ENCODE measurements at regions not wholly inside any gene's neighbourhood (a gene's known extent, or its start where the extent isn't known, plus 50 kb on each side); places are given as distances from the start of the nearest gene placed in this dataset.
"Not testable (repeated sequence)": the region's sequence is repeated elsewhere in the genome, so short reads cannot be mapped to it uniquely, and the experiment has no call there.

GRCh38 chr12:25793196-25793595 lies 165.3 kb upstream of the RASSF8 start:
- DNase-seq (ENCODE audit: low read depth in 2 of 2), result no peak

GRCh38 chr12:25794571-25794970 lies 163.9 kb upstream of the RASSF8 start:
- DNase-seq (ENCODE audit: low read depth in 2 of 2), result no peak

- no peak for DNase-seq (ENCODE audit: low read depth in 2 of 2)
Observed at GRCh38 chr12:25796523-25797000, 161.9 kb upstream of the RASSF8 start.

GRCh38 chr12:25797386-25797785 lies 161.1 kb upstream of the RASSF8 start:
- DNase-seq (ENCODE audit: low read depth in 2 of 2), result no peak

- DNase-seq (ENCODE audit: low read depth in 2 of 2), result no peak
Observed at GRCh38 chr12:25797949-25798348, 160.5 kb upstream of the RASSF8 start.

GRCh38 chr12:25800101-25800500 lies 158.4 kb upstream of the RASSF8 start:
- DNase-seq (ENCODE audit: low read depth in 2 of 2), result no peak

GRCh38 chr12:25801734-25802133 lies 156.7 kb upstream of the RASSF8 start:
- DNase-seq (ENCODE audit: low read depth in 2 of 2), result no peak

- no peak for DNase-seq (ENCODE audit: low read depth in 2 of 2)
Observed at GRCh38 chr12:25802143-25802542, 156.3 kb upstream of the RASSF8 start.

- not testable (repeated sequence) for DNase-seq (ENCODE audit: low read depth in 2 of 2)
Observed at GRCh38 chr12:25803029-25803664, 155.3 kb upstream of the RASSF8 start.

GRCh38 chr12:25804286-25804685 lies 154.2 kb upstream of the RASSF8 start:
- not testable (repeated sequence) for DNase-seq (ENCODE audit: low read depth in 2 of 2)

GRCh38 chr12:25806271-25806670 lies 152.2 kb upstream of the RASSF8 start:
- DNase-seq (ENCODE audit: low read depth in 2 of 2), result peak in 1 of 2 donors; percentile 4

- no peak for DNase-seq (ENCODE audit: low read depth in 2 of 2)
Observed at GRCh38 chr12:25808604-25809003, 149.9 kb upstream of the RASSF8 start.

GRCh38 chr12:25810683-25811082 lies 147.8 kb upstream of the RASSF8 start:
- DNase-seq (ENCODE audit: low read depth in 2 of 2), result no peak

GRCh38 chr12:25811656-25812126 lies 146.8 kb upstream of the RASSF8 start:
- no peak for DNase-seq (ENCODE audit: low read depth in 2 of 2)

GRCh38 chr12:25812295-25812694 lies 146.2 kb upstream of the RASSF8 start:
- DNase-seq (ENCODE audit: low read depth in 2 of 2), result no peak

- no peak for DNase-seq (ENCODE audit: low read depth in 2 of 2)
Observed at GRCh38 chr12:25813843-25814242, 144.6 kb upstream of the RASSF8 start.

GRCh38 chr12:25816637-25817036 lies 141.8 kb upstream of the RASSF8 start:
- no peak for DNase-seq (ENCODE audit: low read depth in 2 of 2)

GRCh38 chr12:25817166-25817565 lies 141.3 kb upstream of the RASSF8 start:
- no peak for DNase-seq (ENCODE audit: low read depth in 2 of 2)

GRCh38 chr12:25818596-25819390 lies 139.7 kb upstream of the RASSF8 start:
- no peak for DNase-seq (ENCODE audit: low read depth in 2 of 2)

GRCh38 chr12:25819691-25820090 lies 138.8 kb upstream of the RASSF8 start:
- DNase-seq (ENCODE audit: low read depth in 2 of 2), result no peak

- DNase-seq (ENCODE audit: low read depth in 2 of 2), result no peak
Observed at GRCh38 chr12:25822281-25822680, 136.2 kb upstream of the RASSF8 start.

- no peak for DNase-seq (ENCODE audit: low read depth in 2 of 2)
Observed at GRCh38 chr12:25824734-25825133, 133.7 kb upstream of the RASSF8 start.

GRCh38 chr12:25825446-25825845 lies 133.0 kb upstream of the RASSF8 start:
- DNase-seq (ENCODE audit: low read depth in 2 of 2), result no peak

Data from stimulated activated CD8-positive, alpha-beta memory T cell treated with anti-CD3 and anti-CD28 coated beads, Interleukin-2, amount 100 ng/mL, for 48 hours (primary cell).